Liver (tissue), 8 donors: ENCODE measurements at regions not wholly inside any gene's neighbourhood (a gene's known extent, or its start where the extent isn't known, plus 50 kb on each side); places are given as distances from the start of the nearest gene placed in this dataset.

Source experiments
- DNase-seq: peaks from one replicate; pipeline ENCODE4 v3.0.0-alpha.2; 2017; ENCODE audit warnings: low spot score
- H3K27ac ChIP-seq, 2 donors: one replicate each; pipeline ENCODE4 v1.7.0; 2013; ENCODE audit warnings: inconsistent platforms in 2 of 2, low read length in 2 of 2, control low read depth in 1 of 2, low read depth in 1 of 2, mild to moderate bottlenecking in 1 of 2
- H3K27me3 ChIP-seq, 4 donors: one replicate each; pipeline versions ENCODE4 v1.6.1 to v1.7.0; 2013; ENCODE audit warnings: low read length in 3 of 4, inconsistent platforms in 1 of 4, mild to moderate bottlenecking in 1 of 4, moderate library complexity in 1 of 4; ENCODE audit not compliant: control insufficient read depth in 4 of 4, insufficient read depth in 4 of 4
- H3K36me3 ChIP-seq, 4 donors: one replicate each; pipeline versions ENCODE4 v1.6.1 to v1.7.0; 2013; ENCODE audit warnings: low read length in 3 of 4, mild to moderate bottlenecking in 3 of 4, low read depth in 1 of 4, moderate library complexity in 1 of 4; ENCODE audit not compliant: control insufficient read depth in 4 of 4, insufficient read depth in 3 of 4
- H3K4me1 ChIP-seq, 4 donors: one replicate each; pipeline versions ENCODE4 v1.6.1 to v1.7.0; 2013; ENCODE audit warnings: low read length in 3 of 4, mild to moderate bottlenecking in 3 of 4, moderate library complexity in 1 of 4; ENCODE audit not compliant: control insufficient read depth in 4 of 4, insufficient read depth in 4 of 4
- H3K4me3 ChIP-seq, 3 donors: one replicate each; pipeline versions ENCODE4 v1.6.1 to v1.7.0; 2013; ENCODE audit warnings: low read length in 3 of 3, control low read depth in 1 of 3, low read depth in 1 of 3, mild to moderate bottlenecking in 1 of 3
- H3K9ac ChIP-seq, 2 donors: one replicate each; pipeline ENCODE4 v1.7.0; 2013; ENCODE audit warnings: low read length in 2 of 2, mild to moderate bottlenecking in 2 of 2, moderate library complexity in 2 of 2, control low read depth in 1 of 2, low read depth in 1 of 2
- H3K9me3 ChIP-seq, 4 donors: one replicate each; pipeline versions ENCODE4 v1.6.1 to v1.7.0; 2013; ENCODE audit warnings: low read length in 3 of 4; ENCODE audit not compliant: control insufficient read depth in 4 of 4
- EGR1 ChIP-seq, 2 donors: IDR thresholded peaks; 2 replicates each; pipeline ENCODE4 v1.6.1; 2016 to 2018; ENCODE audit warnings: antibody characterized with exemption in 2 of 2, low read depth in 2 of 2
- FOXA1 ChIP-seq: IDR thresholded peaks from 2 replicates; pipeline ENCODE4 v1.6.1; 2016; ENCODE audit warnings: antibody characterized with exemption
- FOXA2 ChIP-seq: IDR thresholded peaks from 2 replicates; pipeline ENCODE4 v1.6.1; 2016; ENCODE audit warnings: antibody characterized with exemption
- GABPA ChIP-seq, 2 donors: IDR thresholded peaks in 1 of 2; conservative IDR thresholded peaks in 1 of 2; 2 replicates each; pipeline ENCODE4 v1.6.1; 2016; ENCODE audit warnings: antibody characterized with exemption in 2 of 2, mild to moderate bottlenecking in 1 of 2, moderate library complexity in 1 of 2
- HNF4A ChIP-seq, 2 donors: conservative IDR thresholded peaks; 2 replicates each; pipeline ENCODE4 v1.6.1; 2016; ENCODE audit warnings: antibody characterized with exemption in 2 of 2, mild to moderate bottlenecking in 2 of 2
- HNF4G ChIP-seq: IDR thresholded peaks from 2 replicates; pipeline ENCODE4 v1.6.1; 2016; ENCODE audit warnings: antibody characterized with exemption
- JUND ChIP-seq, 2 donors: IDR thresholded peaks; 2 replicates each; pipeline ENCODE4 v1.6.1; 2016; ENCODE audit warnings: antibody characterized with exemption in 2 of 2
- NR2F2 ChIP-seq: IDR thresholded peaks from 2 replicates; pipeline ENCODE4 v1.6.1; 2016; ENCODE audit warnings: antibody characterized with exemption
- RAD21 ChIP-seq, 2 donors: IDR thresholded peaks; 2 replicates each; pipeline ENCODE4 v1.6.1; 2016; ENCODE audit warnings: antibody characterized with exemption in 2 of 2, mild to moderate bottlenecking in 2 of 2
- REST ChIP-seq: IDR thresholded peaks from 2 replicates; pipeline ENCODE4 v1.6.1; 2016; ENCODE audit warnings: antibody characterized with exemption, mild to moderate bottlenecking
- RXRA ChIP-seq, 2 donors: IDR thresholded peaks; 2 replicates each; pipeline ENCODE4 v1.6.1; 2017 to 2018; ENCODE audit warnings: antibody characterized with exemption in 2 of 2, mild to moderate bottlenecking in 1 of 2
- SP1 ChIP-seq: IDR thresholded peaks from 2 replicates; pipeline ENCODE4 v1.6.1; 2018; ENCODE audit warnings: antibody characterized with exemption, mild to moderate bottlenecking
- TAF1 ChIP-seq: conservative IDR thresholded peaks from 2 replicates; pipeline ENCODE4 v1.6.1; 2016; ENCODE audit warnings: antibody characterized with exemption, mild to moderate bottlenecking
- YY1 ChIP-seq: IDR thresholded peaks from 2 replicates; pipeline ENCODE4 v1.6.1; 2016; ENCODE audit warnings: antibody characterized with exemption, mild to moderate bottlenecking
- WGBS: extraction: QIAGEN DNeasy Blood & Tissue Kit; methylation state at CpG from one replicate; pipeline ENCODE4 v1.1.7; 2013; 5-methylcytosine and 5-hydroxymethylcytosine counted together
- TF ChIP-seq, protein P1 (sequence below): IDR thresholded peaks from 2 replicates; pipeline ENCODE4 v1.6.1; 2016; ENCODE audit warnings: antibody characterized with exemption
- TF ChIP-seq, protein P2 (sequence below): IDR thresholded peaks from 2 replicates; pipeline ENCODE4 v1.6.1; 2016; ENCODE audit warnings: antibody characterized with exemption
- TF ChIP-seq, protein P3 (sequence below): fragments of 150-350 bp; IDR thresholded peaks from 2 replicates; pipeline ENCODE4 v1.5.1; 2017; ENCODE audit warnings: improper control_type of control experiment, low read depth, low read length; ENCODE audit not compliant: missing input control
- donor health status: healthy.
- donor health status: healthy.
- donor health status: healthy.
- donor health status: healthy.
- donor health status: healthy.

GRCh38 chr6:44598679-44599078 is 211.2 kb downstream of the CDC5L start:
- Histone ChIP-seq H3K4me3 (no peak overlapping the region), H3K27me3 (peaks cover 0 to 2% (median 0%) of the 10 kb centered on the region in 4 donors), H3K9me3 (no peaks in the 10 kb centered on the region), H3K9ac (no peak overlapping the region), H3K36me3 (no peaks in the 10 kb centered on the region), H3K27ac (no peak overlapping the region), H3K4me1 (no peaks in the 10 kb centered on the region)
- TF ChIP-seq SP1 (no peak), NR2F2 (no peak), HNF4G (no peak), JUND (IDR thresholded peaks at IDR 0.05) (no peak), FOXA2 (no peak), RAD21 (IDR thresholded peaks at IDR 0.05) (no peak), TAF1 (no peak), RXRA (IDR thresholded peaks at IDR 0.05) (no peak), REST (no peak), YY1 (no peak), GABPA (IDR thresholded peaks at IDR 0.05 in 1 of 2, conservative IDR thresholded peaks at IDR 0.05 in 1 of 2) (no peak), EGR1 (IDR thresholded peaks at IDR 0.05; ENCODE audit: low read depth in 2 of 2) (no peak)
- TF ChIP-seq, protein P1, sequence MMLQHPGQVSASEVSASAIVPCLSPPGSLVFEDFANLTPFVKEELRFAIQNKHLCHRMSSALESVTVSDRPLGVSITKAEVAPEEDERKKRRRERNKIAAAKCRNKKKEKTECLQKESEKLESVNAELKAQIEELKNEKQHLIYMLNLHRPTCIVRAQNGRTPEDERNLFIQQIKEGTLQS = no peak
- TF ChIP-seq, protein P2, sequence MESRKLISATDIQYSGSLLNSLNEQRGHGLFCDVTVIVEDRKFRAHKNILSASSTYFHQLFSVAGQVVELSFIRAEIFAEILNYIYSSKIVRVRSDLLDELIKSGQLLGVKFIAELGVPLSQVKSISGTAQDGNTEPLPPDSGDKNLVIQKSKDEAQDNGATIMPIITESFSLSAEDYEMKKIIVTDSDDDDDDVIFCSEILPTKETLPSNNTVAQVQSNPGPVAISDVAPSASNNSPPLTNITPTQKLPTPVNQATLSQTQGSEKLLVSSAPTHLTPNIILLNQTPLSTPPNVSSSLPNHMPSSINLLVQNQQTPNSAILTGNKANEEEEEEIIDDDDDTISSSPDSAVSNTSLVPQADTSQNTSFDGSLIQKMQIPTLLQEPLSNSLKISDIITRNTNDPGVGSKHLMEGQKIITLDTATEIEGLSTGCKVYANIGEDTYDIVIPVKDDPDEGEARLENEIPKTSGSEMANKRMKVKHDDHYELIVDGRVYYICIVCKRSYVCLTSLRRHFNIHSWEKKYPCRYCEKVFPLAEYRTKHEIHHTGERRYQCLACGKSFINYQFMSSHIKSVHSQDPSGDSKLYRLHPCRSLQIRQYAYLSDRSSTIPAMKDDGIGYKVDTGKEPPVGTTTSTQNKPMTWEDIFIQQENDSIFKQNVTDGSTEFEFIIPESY = no peak
- TF ChIP-seq, protein P3, sequence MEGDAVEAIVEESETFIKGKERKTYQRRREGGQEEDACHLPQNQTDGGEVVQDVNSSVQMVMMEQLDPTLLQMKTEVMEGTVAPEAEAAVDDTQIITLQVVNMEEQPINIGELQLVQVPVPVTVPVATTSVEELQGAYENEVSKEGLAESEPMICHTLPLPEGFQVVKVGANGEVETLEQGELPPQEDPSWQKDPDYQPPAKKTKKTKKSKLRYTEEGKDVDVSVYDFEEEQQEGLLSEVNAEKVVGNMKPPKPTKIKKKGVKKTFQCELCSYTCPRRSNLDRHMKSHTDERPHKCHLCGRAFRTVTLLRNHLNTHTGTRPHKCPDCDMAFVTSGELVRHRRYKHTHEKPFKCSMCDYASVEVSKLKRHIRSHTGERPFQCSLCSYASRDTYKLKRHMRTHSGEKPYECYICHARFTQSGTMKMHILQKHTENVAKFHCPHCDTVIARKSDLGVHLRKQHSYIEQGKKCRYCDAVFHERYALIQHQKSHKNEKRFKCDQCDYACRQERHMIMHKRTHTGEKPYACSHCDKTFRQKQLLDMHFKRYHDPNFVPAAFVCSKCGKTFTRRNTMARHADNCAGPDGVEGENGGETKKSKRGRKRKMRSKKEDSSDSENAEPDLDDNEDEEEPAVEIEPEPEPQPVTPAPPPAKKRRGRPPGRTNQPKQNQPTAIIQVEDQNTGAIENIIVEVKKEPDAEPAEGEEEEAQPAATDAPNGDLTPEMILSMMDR = no peak
- no peak for DNase-seq
- WGBS = 68% methylated on average over 5 of the region's 5 CpGs

- H3K27me3 ChIP-seq = peaks cover 0 to 2% (median 0%) of the 10 kb centered on the region in 4 donors
- H3K4me3 ChIP-seq = no peak overlapping the region
- H3K27ac ChIP-seq = no peak overlapping the region
- no peaks in the 10 kb centered on the region for H3K4me1 ChIP-seq
- H3K9me3 ChIP-seq = no peaks in the 10 kb centered on the region
- H3K36me3 ChIP-seq = no peaks in the 10 kb centered on the region
- H3K9ac ChIP-seq = no peak overlapping the region
- no peak for DNase-seq
- 75% methylated on average over 3 of the region's 3 CpGs for WGBS
- TF ChIP-seq HNF4A (conservative IDR thresholded peaks at IDR 0.05) = no peak
- TF ChIP-seq EGR1 (IDR thresholded peaks at IDR 0.05; ENCODE audit: low read depth in 2 of 2) = no peak
- no peak for TF ChIP-seq HNF4G
- TF ChIP-seq FOXA1 = no peak
- TF ChIP-seq TAF1 = no peak
- TF ChIP-seq, protein P2 = no peak
- no peak for TF ChIP-seq REST
- TF ChIP-seq JUND (IDR thresholded peaks at IDR 0.05) = no peak
- TF ChIP-seq, protein P3 = no peak
Observed at GRCh38 chr6:44599672-44600071, 212.2 kb downstream of the CDC5L start.
